ENCODE measurements at regions not wholly inside any gene's neighbourhood (a gene's known extent, or its start where the extent isn't known, plus 50 kb on each side); places are given as distances from the start of the nearest gene placed in this dataset.
"Not testable (repeated sequence)": the region's sequence is repeated elsewhere in the genome, so short reads cannot be mapped to it uniquely, and the experiment has no call there.

GRCh38 chr13:72657379-72657778 lies 70.0 kb downstream of the MZT1 start:
- no peak for DNase-seq

GRCh38 chr13:72656357-72656756 lies 71.1 kb downstream of the MZT1 start:
- DNase-seq, result no peak

GRCh38 chr13:72653506-72653905 lies 73.9 kb downstream of the MZT1 start:
- DNase-seq, result no peak

GRCh38 chr13:72652681-72653080 lies 74.7 kb downstream of the MZT1 start:
- no peak for DNase-seq

- peak; percentile 86 for DNase-seq
These were observed 76.3 kb downstream of the MZT1 start for GRCh38 chr13:72651144-72651543.

- DNase-seq, result peak; percentile 14
These were observed 77.3 kb downstream of the MZT1 start for GRCh38 chr13:72650051-72650700.

DNA sequence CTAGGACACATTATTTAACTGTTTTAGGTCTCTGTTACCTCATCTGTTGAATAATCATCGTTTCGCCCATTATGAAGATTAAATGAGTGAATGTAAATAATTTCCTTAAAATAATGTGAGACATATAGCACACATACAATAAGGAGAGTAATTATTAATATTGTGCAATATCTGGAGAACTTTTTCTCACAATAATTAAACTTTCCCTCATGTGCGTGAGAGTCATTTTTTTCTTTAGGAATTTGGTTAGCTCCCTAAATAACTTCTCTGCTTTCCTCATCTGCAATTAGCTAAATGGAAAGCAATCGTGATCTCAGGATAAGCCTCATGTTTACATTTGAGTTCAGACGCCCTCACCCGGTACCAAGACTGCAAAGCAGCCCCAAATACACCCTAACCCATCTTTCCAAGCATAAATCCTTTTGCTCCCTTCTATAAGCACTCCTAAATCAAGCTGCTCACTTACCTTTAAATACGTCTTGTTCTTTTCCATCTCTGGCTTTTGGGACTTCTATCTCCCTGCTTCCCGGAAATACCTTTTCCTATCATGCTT lies 78.8 kb downstream of the MZT1 start:
- no peak for DNase-seq

DNA sequence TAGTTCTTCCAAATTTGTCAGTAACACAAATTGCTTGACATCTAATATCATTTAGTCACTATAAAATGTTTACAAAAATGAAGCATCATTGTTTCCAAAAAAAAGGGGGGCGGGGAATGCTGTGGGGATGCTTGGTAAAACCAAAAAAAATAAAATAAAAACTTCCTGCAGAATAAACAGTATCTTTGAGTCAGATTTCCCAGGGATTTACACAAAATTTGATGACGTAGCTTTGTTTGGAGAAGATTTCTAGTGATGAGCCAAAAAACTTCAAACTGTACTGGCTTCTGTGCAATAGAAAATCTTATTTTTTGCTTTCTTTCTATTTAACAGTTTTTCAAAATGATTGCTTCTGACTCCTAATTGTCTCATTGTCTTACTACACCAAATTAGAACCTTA lies 80.0 kb downstream of the MZT1 start:
- DNase-seq, result no peak

- DNase-seq, result no peak
These were observed 81.9 kb downstream of the MZT1 start for GRCh38 chr13:72645521-72645920.

DNA sequence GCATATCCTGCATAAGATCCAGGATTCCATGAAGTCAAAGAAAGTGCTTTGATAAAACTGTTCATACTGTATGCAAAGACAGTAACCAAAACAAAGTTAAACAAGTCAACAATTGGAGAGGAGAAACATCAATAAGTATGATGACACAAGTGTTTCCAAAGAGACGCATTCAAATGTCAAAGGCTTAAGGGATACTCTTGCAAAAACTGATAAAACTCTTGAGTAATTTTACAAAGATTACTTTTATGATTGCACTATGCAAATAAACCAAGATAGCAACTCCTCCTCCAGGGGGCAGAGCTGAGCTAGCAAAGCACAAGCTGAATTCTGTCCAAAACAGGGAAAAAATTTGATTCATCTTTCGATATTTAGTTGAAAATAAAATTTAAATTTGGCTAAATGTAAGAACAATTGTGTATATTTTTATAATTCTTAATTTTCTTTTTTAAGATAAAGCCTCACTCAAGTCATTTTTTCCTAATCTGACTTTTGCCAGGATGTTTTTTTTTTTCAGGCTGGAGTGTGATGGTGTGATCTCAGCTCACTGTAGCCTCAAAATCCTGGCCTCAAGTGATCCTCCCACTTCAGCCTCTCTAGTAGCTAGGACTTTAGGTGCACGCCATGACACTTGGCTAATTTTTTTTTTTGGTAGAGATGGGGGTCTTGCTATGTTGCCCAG lies 84.0 kb downstream of the MZT1 start:
- DNase-seq, result peak; percentile 28

GRCh38 chr13:72639377-72639776 lies 88.1 kb downstream of the MZT1 start:
- DNase-seq, result no peak

GRCh38 chr13:72638059-72638815 lies 89.2 kb downstream of the MZT1 start:
- DNase-seq, result peak; percentile 25

- DNase-seq, result peak; percentile 44
These were observed 89.9 kb downstream of the MZT1 start for GRCh38 chr13:72637561-72637960.

DNA sequence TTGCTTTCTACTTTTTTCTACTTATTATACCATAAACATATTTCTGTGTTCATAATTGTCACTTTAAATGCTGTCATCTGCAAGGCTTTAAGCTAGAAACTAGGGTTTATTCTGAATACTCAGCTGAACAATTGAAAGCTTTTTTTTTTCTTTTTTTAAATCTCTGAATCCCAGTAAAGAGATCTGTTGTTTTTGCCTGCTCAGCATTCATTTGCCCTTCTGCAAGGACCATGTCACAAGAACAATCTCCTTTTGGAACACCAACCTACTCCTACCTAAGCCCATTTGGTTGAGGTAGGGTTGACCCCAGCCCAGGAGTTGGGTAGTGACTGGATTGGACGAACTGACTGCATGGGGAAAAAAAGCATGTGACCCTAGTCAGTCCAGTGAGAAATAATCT lies 92.6 kb downstream of the MZT1 start:
- no peak for DNase-seq

GRCh38 chr13:72622546-72622945 lies 104.9 kb downstream of the MZT1 start:
- no peak for DNase-seq

- no peak for DNase-seq
These were observed 106.6 kb downstream of the MZT1 start for GRCh38 chr13:72620874-72621273.

DNA sequence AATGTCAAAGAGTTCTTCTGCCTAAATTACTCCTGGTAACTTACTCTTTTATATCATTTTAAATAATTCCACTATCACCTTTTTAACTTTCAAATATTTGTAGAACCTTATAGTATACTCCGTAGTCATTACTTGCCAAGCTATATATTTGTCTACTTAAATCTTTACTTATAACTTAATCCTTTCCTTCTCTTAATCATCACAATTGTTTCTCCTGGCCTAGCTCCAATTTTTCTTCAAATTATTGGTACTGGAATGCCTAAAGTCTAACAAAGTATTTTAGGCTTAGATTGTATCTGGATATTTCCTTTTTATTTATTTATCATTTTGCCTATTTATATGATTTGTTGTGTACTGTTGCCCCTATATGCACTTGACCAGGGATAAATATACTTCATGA lies 109.5 kb downstream of the MZT1 start:
- no peak for DNase-seq

DNA sequence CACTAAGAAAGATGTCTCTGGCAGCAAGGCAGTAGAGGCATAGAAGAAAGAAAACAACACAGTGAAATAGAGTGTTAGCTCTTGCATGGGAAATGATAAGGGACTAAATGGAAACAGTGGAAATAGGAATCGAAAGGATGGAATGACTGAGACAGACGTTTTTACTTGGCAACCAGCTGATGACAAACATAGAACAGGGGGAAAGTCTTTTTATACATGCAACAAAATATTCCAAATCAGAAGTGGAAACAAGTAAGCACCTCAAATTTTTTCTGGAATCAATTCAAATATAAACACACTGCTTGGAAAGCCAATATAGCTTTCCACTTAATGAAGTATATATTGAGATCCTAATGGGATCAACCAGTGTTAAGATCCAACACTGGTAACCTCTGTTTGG lies 110.2 kb downstream of the MZT1 start:
- DNase-seq, result no peak

- not testable (repeated sequence) for DNase-seq
These were observed 117.1 kb downstream of the MZT1 start for GRCh38 chr13:72610251-72610891.

GRCh38 chr13:72599178-72599743 lies 128.2 kb downstream of the MZT1 start:
- peak; percentile 6 for DNase-seq

- peak; percentile 18 for DNase-seq
These were observed 137.2 kb downstream of the MZT1 start for GRCh38 chr13:72590091-72590740.

- no peak for DNase-seq
These were observed 140.9 kb downstream of the MZT1 start for GRCh38 chr13:72586518-72586917.

Measured in eye (tissue), 1 donor.